GM21717 (cell line): ENCODE measurements at regions not wholly inside any gene's neighbourhood (a gene's known extent, or its start where the extent isn't known, plus 50 kb on each side); places are given as distances from the start of the nearest gene placed in this dataset.

Source experiments
- ATAC-seq: cut with Tn5 transposase; IDR thresholded peaks from one replicate; pipeline ENCODE4 v1.9.1; 2021; ENCODE audit warnings: mild to moderate bottlenecking, moderate library complexity; ENCODE audit not compliant: unreplicated experiment

DNA sequence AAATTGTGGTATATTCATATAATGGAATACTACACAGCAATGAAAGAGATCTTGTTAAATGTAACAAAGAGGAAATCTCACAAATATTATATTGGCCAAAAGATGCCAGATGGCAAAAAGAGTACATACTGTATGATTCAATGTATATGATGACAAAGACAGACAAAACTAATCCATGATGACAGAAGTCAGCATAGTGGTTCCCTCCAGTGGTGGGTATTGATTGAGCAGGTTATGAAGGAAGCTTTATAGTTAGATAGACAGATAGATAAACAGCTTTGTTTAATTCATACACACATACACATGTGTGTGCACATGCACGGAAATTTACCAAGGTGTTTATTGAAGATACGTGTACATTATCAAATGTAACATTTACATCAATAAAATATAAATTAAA, 74.4 kb upstream of the SMIM36 start:
- ATAC-seq, result no peak

- ATAC-seq, result no peak
These were observed 73.6 kb upstream of the SMIM36 start for GRCh38 chr17:55584861-55585260.

DNA sequence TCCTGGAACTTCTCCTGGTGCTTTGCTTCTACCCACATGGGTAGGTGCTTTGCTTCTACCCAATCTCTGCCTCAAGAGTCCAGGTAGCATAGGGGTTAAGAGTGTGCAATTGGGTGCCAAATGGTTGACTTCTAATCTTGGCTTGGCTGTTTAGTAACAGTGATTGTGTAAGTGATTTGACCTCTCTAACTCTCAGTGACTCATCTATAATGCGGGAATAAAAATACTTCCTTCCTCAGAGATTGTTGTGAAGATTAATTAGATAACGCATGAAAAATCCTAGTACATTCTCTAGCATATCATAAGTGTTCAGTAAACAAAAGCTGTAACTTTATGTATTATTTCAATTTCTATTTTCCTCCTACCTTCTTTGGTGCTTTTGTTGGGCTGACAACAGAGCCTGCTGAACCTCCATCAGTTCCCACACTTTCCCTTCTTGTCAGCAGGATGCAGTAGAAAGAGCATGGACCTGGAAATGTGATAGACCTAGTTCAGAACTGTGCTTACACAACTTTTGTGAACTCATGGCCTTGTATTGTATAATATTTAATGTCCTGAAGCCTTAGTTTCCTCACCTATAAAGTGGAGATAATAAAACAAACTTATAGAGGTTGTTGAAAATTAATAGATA, 72.9 kb upstream of the SMIM36 start:
- no peak for ATAC-seq

GRCh38 chr17:55582897-55583296, 71.6 kb upstream of the SMIM36 start:
- no peak for ATAC-seq

DNA sequence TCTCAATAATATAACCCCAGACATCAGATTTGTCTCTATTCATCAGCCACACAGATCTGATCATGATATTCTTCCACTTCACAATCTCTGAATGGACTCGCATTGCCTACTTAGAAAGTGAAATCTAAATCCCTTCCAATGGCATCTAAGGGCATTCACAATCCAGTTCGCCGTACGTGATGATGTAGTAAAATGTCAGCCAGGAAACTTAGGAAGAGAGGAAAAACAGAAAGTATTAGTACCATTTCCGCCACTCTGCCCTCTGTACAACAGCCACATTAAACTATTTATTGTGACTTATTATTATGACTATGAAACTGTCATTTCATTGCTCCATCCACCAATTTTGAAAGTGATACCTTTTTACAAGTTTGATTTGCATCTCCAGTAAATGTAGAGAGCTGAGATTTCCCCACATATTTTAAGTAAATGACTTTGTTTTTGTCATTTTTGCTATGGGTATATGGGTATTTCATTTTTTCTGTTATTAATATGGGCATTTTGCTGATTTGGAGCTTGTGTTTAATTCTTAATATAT, 69.4 kb upstream of the SMIM36 start:
- ATAC-seq, result peak; percentile 56

GRCh38 chr17:55577687-55578086, 66.4 kb upstream of the SMIM36 start:
- peak; percentile 44 for ATAC-seq

GRCh38 chr17:55576996-55577586, 65.8 kb upstream of the SMIM36 start:
- ATAC-seq, result peak; percentile 52

DNA sequence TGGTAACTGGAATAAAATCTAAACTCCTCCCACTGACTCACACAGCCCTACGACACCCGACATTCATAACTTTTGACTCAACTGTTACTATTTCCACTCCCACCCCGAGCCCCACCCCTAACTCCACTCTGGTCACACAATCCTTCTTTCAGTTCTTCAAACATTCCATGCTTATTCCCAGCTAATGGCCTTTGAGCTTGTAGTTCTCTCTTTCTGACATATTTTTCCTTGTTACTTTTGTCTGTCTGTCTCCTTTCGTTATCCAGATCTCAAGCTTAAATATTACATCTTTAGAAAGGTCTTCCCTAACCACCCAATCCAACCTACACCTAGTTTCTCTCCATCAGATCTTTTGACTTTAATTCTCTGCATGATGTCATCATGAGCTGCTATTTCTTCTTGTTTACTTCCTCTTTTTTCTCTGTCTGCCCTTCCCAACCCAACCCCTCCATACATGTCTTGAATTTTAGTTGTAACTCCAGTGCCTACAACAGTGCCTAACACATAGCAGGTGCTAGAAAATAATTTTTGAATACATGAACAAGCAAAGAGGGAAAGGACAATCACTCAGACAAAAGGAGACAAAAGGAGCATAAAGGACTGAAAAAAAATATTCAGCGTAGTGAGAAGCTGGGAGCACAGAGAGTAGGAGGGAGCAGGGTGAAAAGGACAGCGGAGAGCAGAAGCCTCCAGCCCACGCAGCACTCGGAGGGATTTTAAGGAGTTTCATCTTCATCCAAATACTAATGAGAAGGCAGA, 65.2 kb upstream of the SMIM36 start:
- no peak for ATAC-seq

DNA sequence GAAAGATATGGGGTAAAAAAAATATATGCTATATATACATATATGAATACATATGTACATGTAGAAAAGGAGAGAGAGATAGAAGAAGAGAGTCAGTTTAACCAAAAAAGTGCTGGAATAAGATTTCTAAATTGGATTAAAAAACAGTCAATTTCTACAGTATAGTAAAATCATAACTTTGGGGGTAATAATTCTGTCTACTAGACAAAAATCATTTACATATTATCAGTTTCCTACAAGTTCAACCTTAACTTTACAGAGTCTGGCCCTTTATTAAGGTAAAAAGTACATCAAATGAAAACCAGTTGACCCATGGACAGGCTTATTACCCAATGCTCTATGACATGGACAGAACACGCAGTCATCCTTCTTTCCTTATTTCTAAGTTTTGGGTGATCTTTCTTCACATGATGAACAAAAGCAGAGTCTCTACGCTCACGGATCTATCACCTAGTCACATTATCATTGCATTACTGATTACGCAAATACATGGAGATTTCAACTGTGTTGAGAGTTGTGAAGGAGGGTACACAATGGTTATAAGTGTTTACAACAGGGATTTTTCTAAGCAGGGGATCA, 63.9 kb upstream of the SMIM36 start:
- ATAC-seq, result no peak

DNA sequence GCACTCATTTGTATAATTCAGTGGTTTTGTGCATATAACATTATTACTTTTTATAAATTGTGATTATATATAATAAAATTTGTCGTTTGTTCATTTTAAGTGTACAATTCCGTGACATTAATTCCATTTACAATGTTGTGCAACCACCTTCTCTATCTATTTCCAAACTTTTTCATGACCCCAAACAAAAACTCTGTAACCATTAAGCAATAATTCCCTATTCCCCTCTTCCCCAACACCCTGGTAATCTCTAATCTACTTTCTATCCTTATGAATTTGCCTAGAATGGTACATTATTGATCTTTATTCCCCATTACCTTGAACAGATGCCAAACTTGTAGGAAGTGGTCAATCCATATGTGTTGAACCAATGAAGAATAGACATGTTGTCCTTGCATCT, 61.3 kb upstream of the SMIM36 start:
- ATAC-seq, result no peak

DNA sequence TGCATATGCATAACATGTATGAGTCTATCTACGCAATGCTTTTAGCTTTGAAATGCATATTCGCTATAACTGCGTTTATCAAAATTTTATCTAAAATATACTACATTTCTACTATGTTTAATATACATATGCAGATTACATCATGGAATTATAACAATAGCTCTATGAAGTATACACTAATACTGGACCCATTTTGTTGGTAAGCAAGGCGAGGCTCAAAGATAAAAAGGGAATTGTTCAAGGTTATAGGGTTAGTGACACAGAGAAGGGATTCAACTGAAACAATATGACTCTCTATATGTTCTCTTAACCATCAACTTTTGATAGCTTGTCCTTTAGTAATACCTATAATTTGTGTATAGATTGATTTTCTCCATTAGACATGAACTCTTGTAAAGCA, 60.9 kb upstream of the SMIM36 start:
- ATAC-seq, result no peak

- ATAC-seq, result no peak
These were observed 59.8 kb upstream of the SMIM36 start for GRCh38 chr17:55571095-55571494.

GRCh38 chr17:55570391-55570790, 59.1 kb upstream of the SMIM36 start:
- ATAC-seq, result no peak

DNA sequence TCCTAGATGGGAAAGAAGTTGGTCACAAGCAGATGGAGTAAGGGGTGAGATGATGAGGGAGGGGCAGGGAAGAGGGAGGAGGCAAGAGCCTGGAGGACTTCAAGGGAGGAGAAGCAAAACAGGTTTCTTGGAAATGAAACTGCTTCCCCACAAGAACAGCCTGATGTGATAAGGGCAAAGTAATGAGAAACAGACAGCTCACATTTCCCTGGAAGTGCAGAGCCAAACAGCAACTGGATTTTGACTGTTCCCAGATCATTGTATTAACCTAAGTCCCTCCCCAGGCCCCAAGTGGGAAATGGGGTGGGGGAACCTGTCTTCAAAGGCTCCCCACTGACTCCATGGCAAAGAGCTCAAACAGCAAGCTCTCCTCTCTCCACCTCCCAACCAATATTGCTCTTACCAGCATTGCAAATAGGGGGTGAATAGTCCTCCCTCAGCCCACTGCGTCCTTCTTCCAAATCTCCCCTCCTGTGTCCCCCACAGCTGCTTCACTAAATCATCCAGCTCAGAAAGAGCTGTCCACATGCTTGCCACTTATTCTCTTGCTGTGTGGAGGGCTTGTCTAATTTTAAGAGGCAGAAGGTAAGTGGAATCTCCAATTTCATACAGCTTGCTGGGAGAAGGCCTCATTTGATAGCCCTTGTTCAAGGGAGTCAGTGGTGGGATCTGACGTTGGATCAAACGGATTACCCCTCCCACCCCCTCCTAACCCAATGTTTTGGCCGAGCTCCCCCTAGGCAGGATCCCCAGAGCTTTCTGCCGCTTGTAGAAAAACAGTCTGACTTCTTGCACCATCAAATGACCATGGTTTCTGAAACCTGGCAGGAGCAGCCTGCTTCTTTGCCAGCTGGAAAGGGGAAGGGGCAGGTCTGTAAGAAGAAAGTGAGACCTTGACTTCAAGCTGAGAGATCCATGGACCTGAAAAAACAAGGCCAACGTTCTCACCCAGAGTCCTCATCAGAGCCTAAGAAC, 56.3 kb upstream of the SMIM36 start:
- ATAC-seq, result no peak

- ATAC-seq, result no peak
These were observed 52.8 kb upstream of the SMIM36 start for GRCh38 chr17:55564081-55564480.

GRCh38 chr17:55563363-55563762, 52.1 kb upstream of the SMIM36 start:
- ATAC-seq, result peak; percentile 63

- ATAC-seq, result no peak
These were observed 50.8 kb upstream of the SMIM36 start for GRCh38 chr17:55561973-55562495.

GRCh38 chr17:55561316-55561972, 50.2 kb upstream of the SMIM36 start:
- ATAC-seq, result no peak
